HG03432 (cell line): ENCODE measurements at regions not wholly inside any gene's neighbourhood (a gene's known extent, or its start where the extent isn't known, plus 50 kb on each side); places are given as distances from the start of the nearest gene placed in this dataset.
"Not testable (repeated sequence)": the region's sequence is repeated elsewhere in the genome, so short reads cannot be mapped to it uniquely, and the experiment has no call there.

ENCODE experiments used
- ATAC-seq: cut with Tn5 transposase; IDR thresholded peaks from one replicate; pipeline ENCODE4 v1.9.1; 2021; ENCODE audit warnings: mild to moderate bottlenecking, moderate library complexity; ENCODE audit not compliant: unreplicated experiment

- ATAC-seq, result no peak
These were observed 301.0 kb downstream of the RASEF start for GRCh38 chr9:82761956-82762355.

GRCh38 chr9:82763656-82764055 lies 299.3 kb downstream of the RASEF start:
- no peak for ATAC-seq

GRCh38 chr9:82764061-82764668 lies 298.8 kb downstream of the RASEF start:
- no peak for ATAC-seq

- ATAC-seq, result not testable (repeated sequence)
These were observed 288.2 kb downstream of the RASEF start for GRCh38 chr9:82774707-82775231.

GRCh38 chr9:82776508-82776907 lies 286.4 kb downstream of the RASEF start:
- no peak for ATAC-seq

- no peak for ATAC-seq
These were observed 285.6 kb downstream of the RASEF start for GRCh38 chr9:82777366-82777765.

- ATAC-seq, result not testable (repeated sequence)
These were observed 284.0 kb downstream of the RASEF start for GRCh38 chr9:82778923-82779322.

GRCh38 chr9:82780017-82780416 lies 282.9 kb downstream of the RASEF start:
- ATAC-seq, result no peak

- ATAC-seq, result no peak
These were observed 281.0 kb downstream of the RASEF start for GRCh38 chr9:82781921-82782392.

- no peak for ATAC-seq
These were observed 279.9 kb downstream of the RASEF start for GRCh38 chr9:82783045-82783444.

- ATAC-seq, result no peak
These were observed 278.4 kb downstream of the RASEF start for GRCh38 chr9:82784589-82784988.

- no peak for ATAC-seq
These were observed 273.7 kb downstream of the RASEF start for GRCh38 chr9:82789155-82789824.

GRCh38 chr9:82790875-82791274 lies 272.1 kb downstream of the RASEF start:
- ATAC-seq, result no peak

GRCh38 chr9:82791692-82792091 lies 271.2 kb downstream of the RASEF start:
- ATAC-seq, result no peak

- no peak for ATAC-seq
These were observed 265.4 kb downstream of the RASEF start for GRCh38 chr9:82797534-82797933.

- no peak for ATAC-seq
These were observed 263.7 kb downstream of the RASEF start for GRCh38 chr9:82799286-82799685.

GRCh38 chr9:82805027-82805426 lies 257.9 kb downstream of the RASEF start:
- no peak for ATAC-seq

GRCh38 chr9:82808478-82808877 lies 254.5 kb downstream of the RASEF start:
- ATAC-seq, result no peak

GRCh38 chr9:82810915-82811314 lies 252.0 kb downstream of the RASEF start:
- ATAC-seq, result no peak

- ATAC-seq, result no peak
These were observed 243.7 kb downstream of the RASEF start for GRCh38 chr9:82819260-82819659.

GRCh38 chr9:82820186-82820585 lies 242.8 kb downstream of the RASEF start:
- no peak for ATAC-seq

- no peak for ATAC-seq
These were observed 233.1 kb downstream of the RASEF start for GRCh38 chr9:82829818-82830217.
